H1 (cell line): ENCODE measurements at regions not wholly inside any gene's neighbourhood (a gene's known extent, or its start where the extent isn't known, plus 50 kb on each side); places are given as distances from the start of the nearest gene placed in this dataset.

Experiments used
- CTCF ChIA-PET: fragments of 300-600 bp; sonication (Branson Sonifier 250); formaldehyde crosslinking; loops from one replicate; lab custom pipeline; 2021; ENCODE audit not compliant: partially characterized antibody; lab: Charles Lee
- POLR2A ChIA-PET: fragments of 300-600 bp; sonication (Branson Sonifier 250); formaldehyde crosslinking; loops from one replicate; lab custom pipeline; 2021; ENCODE audit warnings: inconsistent platforms; ENCODE audit not compliant: partially characterized antibody; lab: Charles Lee
- DNase-seq, 2 experiments: peaks; one replicate each; pipeline versions ENCODE4 v3.0.0 to v3.0.0-alpha.2; 2010 to 2022; ENCODE audit warnings: low spot score in 2 of 2, low read depth in 1 of 2, mixed read lengths in 1 of 2
- FAIRE-seq: peaks from 2 replicates; lab custom pipeline; 2011; peaks lifted over from hg19 to GRCh38; lab: Jason Lieb, UNC
- H2AFZ ChIP-seq: 2 replicates; pipeline ENCODE4 v1.8.1; 2012; ENCODE audit warnings: low read length, inconsistent platforms
- H2AK5ac ChIP-seq: 2 replicates; pipeline ENCODE4 v1.6.1; 2013; ENCODE audit warnings: low read depth, low read length
- H2BK120ac ChIP-seq: replicated peaks from 2 replicates; pipeline ENCODE3; 2013; ENCODE audit warnings: low read depth, low read length, inconsistent platforms
- H2BK12ac ChIP-seq: 2 replicates; pipeline ENCODE4 v1.6.1; 2013; ENCODE audit warnings: low read depth, low read length
- H2BK15ac ChIP-seq: 2 replicates; pipeline ENCODE4 v1.6.1; 2013; ENCODE audit warnings: low read length
- H2BK20ac ChIP-seq: 2 replicates; pipeline ENCODE4 v1.6.1; 2013; ENCODE audit warnings: low read length
- H2BK5ac ChIP-seq: 2 replicates; pipeline ENCODE4 v1.6.1; 2013; ENCODE audit warnings: low read depth, low read length
- H3K14ac ChIP-seq: 2 replicates; pipeline ENCODE4 v1.6.1; 2013; ENCODE audit warnings: inconsistent platforms; ENCODE audit not compliant: insufficient read length
- H3K18ac ChIP-seq: 2 replicates; pipeline ENCODE4 v1.6.1; 2013; ENCODE audit warnings: low read length; ENCODE audit errors: extremely low read depth
- H3K23ac ChIP-seq: 2 replicates; pipeline ENCODE4 v1.6.1; 2013; ENCODE audit warnings: inconsistent platforms; ENCODE audit not compliant: insufficient read length
- H3K23me2 ChIP-seq: 2 replicates; pipeline ENCODE4 v1.6.1; 2013; ENCODE audit warnings: low read depth, low read length
- H3K27ac ChIP-seq: 2 replicates; pipeline ENCODE4 v1.6.1; 2011; ENCODE audit warnings: low read depth, low read length, inconsistent platforms
- H3K27me3 ChIP-seq, 4 experiments: replicated peaks in 1 of 4; 1 replicate in 1 of 4; 2 replicates in 3 of 4; pipeline versions ENCODE4 v1.6.1 to v1.8.1; 2011 to 2013; ENCODE audit warnings: low read length in 3 of 4, mild to moderate bottlenecking in 3 of 4, inconsistent platforms in 2 of 4, mixed read lengths in 2 of 4, moderate library complexity in 1 of 4; ENCODE audit not compliant: control insufficient read depth in 3 of 4, insufficient read depth in 3 of 4; ENCODE audit errors: extremely low read depth in 1 of 4
- H3K36me3 ChIP-seq, 4 experiments: 2 replicates each; pipeline versions ENCODE4 v1.6.1 to v1.8.1; 2011 to 2013; ENCODE audit warnings: mild to moderate bottlenecking in 4 of 4, low read length in 3 of 4, moderate library complexity in 2 of 4, control low read depth in 1 of 4, inconsistent platforms in 1 of 4; ENCODE audit not compliant: insufficient read depth in 4 of 4, control insufficient read depth in 2 of 4
- H3K4ac ChIP-seq: replicated peaks from 2 replicates; pipeline ENCODE3; 2013; ENCODE audit warnings: low read length, low read depth, mixed read lengths, inconsistent platforms; ENCODE audit not compliant: insufficient read length
- H3K4me1 ChIP-seq, 4 experiments: replicated peaks in 1 of 4; 1 replicate in 1 of 4; 2 replicates in 3 of 4; pipeline versions ENCODE4 v1.6.1 to v1.8.1; 2011 to 2013; ENCODE audit warnings: low read length in 3 of 4, inconsistent platforms in 2 of 4, mixed read lengths in 1 of 4; ENCODE audit not compliant: insufficient read depth in 4 of 4, control insufficient read depth in 3 of 4
- H3K4me2 ChIP-seq, 2 experiments: 2 replicates each; pipeline versions ENCODE4 v1.6.1 to v1.8.1; 2011 to 2013; ENCODE audit warnings: low read depth in 2 of 2, low read length in 2 of 2, control low read depth in 1 of 2, inconsistent platforms in 1 of 2, mild to moderate bottlenecking in 1 of 2; ENCODE audit not compliant: insufficient read depth in 1 of 2
- H3K4me3 ChIP-seq, 4 experiments: fragments of 200-600, 300-600 bp in 1 of 4; sonication (generic), shearing (Covaris generic), sonication (Bioruptor Twin) in 1 of 4; 2 replicates each; pipeline versions ENCODE4 v1.5.1 to v1.8.1; 2011 to 2016; ENCODE audit warnings: low read length in 4 of 4, low read depth in 3 of 4, control low read depth in 2 of 4, inconsistent platforms in 2 of 4, mild to moderate bottlenecking in 2 of 4, mixed read lengths in 1 of 4, moderate library complexity in 1 of 4; ENCODE audit not compliant: insufficient read depth in 2 of 4; ENCODE audit errors: extremely low read depth in 1 of 4
- H3K56ac ChIP-seq: replicated peaks from 2 replicates; pipeline ENCODE3; 2013; ENCODE audit warnings: low read depth, mild to moderate bottlenecking, mixed read lengths, low read length, inconsistent platforms; ENCODE audit not compliant: insufficient read length
- H3K79me1 ChIP-seq: 2 replicates; pipeline ENCODE4 v1.6.1; 2013; ENCODE audit warnings: low read depth, low read length, control low read depth
- H3K79me2 ChIP-seq, 2 experiments: 2 replicates each; pipeline versions ENCODE4 v1.6.1 to v1.8.1; 2012 to 2013; ENCODE audit warnings: low read length in 2 of 2, mild to moderate bottlenecking in 2 of 2, inconsistent platforms in 1 of 2; ENCODE audit not compliant: insufficient read depth in 2 of 2, control insufficient read depth in 1 of 2
- H3K9ac ChIP-seq, 4 experiments: replicated peaks in 1 of 4; 1 replicate in 1 of 4; 2 replicates in 3 of 4; pipeline versions ENCODE4 v1.6.1 to v1.8.1; 2011 to 2013; ENCODE audit warnings: low read depth in 3 of 4, low read length in 3 of 4, control low read depth in 2 of 4, mild to moderate bottlenecking in 2 of 4, moderate library complexity in 2 of 4, inconsistent platforms in 1 of 4; ENCODE audit errors: extremely low read depth in 1 of 4
- H3K9me3 ChIP-seq, 2 experiments: 2 replicates each; pipeline versions ENCODE4 v1.6.1 to v1.8.1; 2012 to 2013; ENCODE audit warnings: mild to moderate bottlenecking in 2 of 2, moderate library complexity in 2 of 2, control low read depth in 1 of 2, inconsistent platforms in 1 of 2, low read depth in 1 of 2, low read length in 1 of 2, mixed read lengths in 1 of 2; ENCODE audit not compliant: insufficient read depth in 2 of 2
- H4K20me1 ChIP-seq, 2 experiments: replicated peaks in 1 of 2; 2 replicates each; pipeline versions ENCODE3 to v1.8.1; 2011 to 2013; ENCODE audit warnings: inconsistent platforms in 2 of 2, low read length in 2 of 2, mild to moderate bottlenecking in 1 of 2; ENCODE audit not compliant: insufficient read depth in 2 of 2, control insufficient read depth in 1 of 2
- H4K5ac ChIP-seq: 2 replicates; pipeline ENCODE4 v1.6.1; 2013; ENCODE audit warnings: low read length, low read depth, mixed read lengths, inconsistent platforms; ENCODE audit not compliant: insufficient read length
- H4K8ac ChIP-seq: 2 replicates; pipeline ENCODE4 v1.8.0; 2013; ENCODE audit warnings: mild to moderate bottlenecking, moderate library complexity, low read length, inconsistent platforms; ENCODE audit not compliant: insufficient read depth; ENCODE audit errors: extremely low read depth
- H4K91ac ChIP-seq: replicated peaks from 2 replicates; pipeline ENCODE3; 2013; ENCODE audit warnings: low read length, mixed read lengths, inconsistent platforms; ENCODE audit not compliant: insufficient read length
- BACH1 ChIP-seq: IDR thresholded peaks from 2 replicates; pipeline ENCODE4 v1.6.1; 2012; ENCODE audit warnings: low read length, improper control_type of control experiment
- GTF2F1 ChIP-seq: IDR thresholded peaks from 2 replicates; pipeline ENCODE4 v1.6.1; 2012; ENCODE audit warnings: low read depth, low read length, improper control_type of control experiment, borderline replicate concordance
- HDAC2 ChIP-seq, 2 experiments: fragments of 300-600 bp in 1 of 2; sonication (generic) in 1 of 2; IDR thresholded peaks; 2 replicates each; pipeline ENCODE4 v1.6.1; 2011 to 2012; ENCODE audit warnings: low read depth in 2 of 2, low read length in 2 of 2, mild to moderate bottlenecking in 2 of 2, moderate library complexity in 2 of 2, borderline replicate concordance in 1 of 2, inconsistent platforms in 1 of 2
- JUN ChIP-seq: IDR thresholded peaks from 2 replicates; pipeline ENCODE4 v1.6.1; 2011; ENCODE audit warnings: low read depth, mild to moderate bottlenecking, improper control_type of control experiment, low read length
- KDM4A ChIP-seq: IDR thresholded peaks from one replicate; pipeline ENCODE4 v1.7.1; 2012; ENCODE audit warnings: low read depth, mild to moderate bottlenecking, moderate library complexity, low read length, inconsistent platforms; ENCODE audit not compliant: severe bottlenecking
- NANOG ChIP-seq: IDR thresholded peaks from 2 replicates; pipeline ENCODE4 v1.6.1; 2011; ENCODE audit warnings: low read length, low read depth, mild to moderate bottlenecking, inconsistent platforms; ENCODE audit not compliant: insufficient read depth, poor library complexity, severe bottlenecking
- NRF1 ChIP-seq: IDR thresholded peaks from 2 replicates; pipeline ENCODE4 v1.6.1; 2011; ENCODE audit warnings: mild to moderate bottlenecking, low read depth, low read length, improper control_type of control experiment
- POU5F1 ChIP-seq: IDR thresholded peaks from 2 replicates; pipeline ENCODE4 v1.6.1; 2011; ENCODE audit warnings: low read depth, mild to moderate bottlenecking, low read length, moderate library complexity
- RAD21 ChIP-seq, 2 experiments: IDR thresholded peaks in 1 of 2; conservative IDR thresholded peaks in 1 of 2; 2 replicates each; pipeline ENCODE4 v1.6.1; 2011; ENCODE audit warnings: low read depth in 2 of 2, low read length in 2 of 2, improper control_type of control experiment in 1 of 2, inconsistent platforms in 1 of 2, mild to moderate bottlenecking in 1 of 2, moderate library complexity in 1 of 2
- RNF2 ChIP-seq: fragments of 200-900, 300-1000 bp; sonication (generic); IDR thresholded peaks from 2 replicates; pipeline ENCODE4 v1.7.1; 2016; ENCODE audit warnings: borderline replicate concordance, low read depth, mild to moderate bottlenecking, antibody characterized with exemption, low read length; ENCODE audit not compliant: poor library complexity, severe bottlenecking; ENCODE audit errors: missing control alignments
- SUZ12 ChIP-seq: fragments of 200-600 bp; sonication (generic); IDR thresholded peaks from 2 replicates; pipeline ENCODE4 v1.6.1; 2012; ENCODE audit warnings: mild to moderate bottlenecking, inconsistent platforms, low read length, moderate library complexity, mixed read lengths
- ZNF274 ChIP-seq: IDR thresholded peaks from 2 replicates; pipeline ENCODE4 v1.7.0; 2012; ENCODE audit warnings: low read length, borderline replicate concordance; ENCODE audit errors: extremely low read depth
- WGBS, 2 experiments: shearing (Covaris generic) in 1 of 2; methylation state at CpG; one replicate each; pipeline versions ENCODE4 v1.1.6 to v1.1.7; 2013 to 2015; ENCODE audit warnings: low lambda C conversion rate in 2 of 2, mixed read lengths in 2 of 2, inconsistent platforms in 1 of 2, low coverage in 1 of 2, missing lambda C conversion rate in 1 of 2; ENCODE audit not compliant: insufficient replicate concordance in 2 of 2, insufficient coverage in 1 of 2, insufficient read length in 1 of 2; ENCODE audit errors: extremely low coverage in 1 of 2, missing lambda C conversion rate in 1 of 2; 5-methylcytosine and 5-hydroxymethylcytosine counted together
- TF ChIP-seq, protein P1 (sequence below): IDR thresholded peaks from 2 replicates; pipeline ENCODE4 v1.6.1; 2011; ENCODE audit warnings: low read length, improper control_type of control experiment

DNA sequence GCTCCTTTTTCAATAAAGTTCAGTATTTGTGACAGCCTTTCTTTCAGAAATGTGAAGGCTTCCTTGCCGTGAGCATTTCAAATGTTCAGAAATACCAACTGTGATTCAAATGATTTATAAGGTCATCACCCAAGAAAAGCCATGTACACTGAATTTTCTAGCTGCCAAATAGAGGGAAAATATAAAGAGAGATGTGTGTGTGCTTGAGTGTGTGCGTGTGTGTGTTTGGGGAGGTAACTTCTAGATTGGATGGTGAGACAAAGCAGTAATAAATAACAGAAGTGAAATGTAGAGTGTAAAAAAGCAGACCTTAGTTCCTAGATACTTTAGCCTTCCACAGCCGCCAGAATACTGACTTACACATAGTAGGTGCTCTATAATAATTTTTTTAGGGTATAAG is 577.4 kb downstream of the TBL1XR1 start:
- Histone ChIP-seq H2BK12ac (no peak overlapping the region), H3K56ac (no peak overlapping the region), H3K4ac (no peak overlapping the region), H3K79me1 (no peaks in the 10 kb centered on the region), H3K23ac (no peak overlapping the region), H3K27me3 (no peaks in the 10 kb centered on the region), H3K79me2 (no peaks in the 10 kb centered on the region), H3K23me2 (peaks cover 2% of the 10 kb centered on the region; the same call in 1 of the 2 replicates), H4K91ac (no peak overlapping the region), H4K20me1 (no peaks in the 10 kb centered on the region), H3K4me3 (no peak overlapping the region), H2AFZ (no peak overlapping the region), H2BK15ac (no peak overlapping the region), H4K5ac (no peak overlapping the region), H3K14ac (no peak overlapping the region), H3K9me3 (no peaks in the 10 kb centered on the region), H2BK5ac (no peak overlapping the region), H3K18ac (no peak overlapping the region), H3K4me1 (no peaks in the 10 kb centered on the region), H2BK120ac (no peak overlapping the region), H4K8ac (no peak overlapping the region), H3K27ac (no peak overlapping the region), H2BK20ac (no peak overlapping the region), H3K36me3 (no peaks in the 10 kb centered on the region), H3K9ac (no peak overlapping the region), H3K4me2 (no peak overlapping the region), H2AK5ac (no peak overlapping the region)
- DNase-seq (no peak), FAIRE-seq (no peak)
- ChIA-PET CTCF (no interaction called here), POLR2A (no interaction called here)
- WGBS, 2 experiments: 93% methylated on average over 3 of the region's 3 CpGs; no CpG with 5 or more reads in 1 of the 2 experiments
- TF ChIP-seq ZNF274 (no peak), NRF1 (no peak), JUN (no peak), SUZ12 (no peak), BACH1 (no peak), POU5F1 (no peak), HDAC2 (IDR thresholded peaks at IDR 0.05; ENCODE audit: borderline replicate concordance in 1 of 2, low read depth in 2 of 2, low read length in 2 of 2) (no peak), KDM4A (no peak), RNF2 (no peak), RAD21 (IDR thresholded peaks at IDR 0.05 in 1 of 2, conservative IDR thresholded peaks at IDR 0.05 in 1 of 2; ENCODE audit: low read depth in 2 of 2, low read length in 2 of 2) (no peak), GTF2F1 (no peak), NANOG (no peak)
- TF ChIP-seq, protein P1, sequence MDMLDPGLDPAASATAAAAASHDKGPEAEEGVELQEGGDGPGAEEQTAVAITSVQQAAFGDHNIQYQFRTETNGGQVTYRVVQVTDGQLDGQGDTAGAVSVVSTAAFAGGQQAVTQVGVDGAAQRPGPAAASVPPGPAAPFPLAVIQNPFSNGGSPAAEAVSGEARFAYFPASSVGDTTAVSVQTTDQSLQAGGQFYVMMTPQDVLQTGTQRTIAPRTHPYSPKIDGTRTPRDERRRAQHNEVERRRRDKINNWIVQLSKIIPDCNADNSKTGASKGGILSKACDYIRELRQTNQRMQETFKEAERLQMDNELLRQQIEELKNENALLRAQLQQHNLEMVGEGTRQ: no peak
